ENCODE measurements at regions not wholly inside any gene's neighbourhood (a gene's known extent, or its start where the extent isn't known, plus 50 kb on each side); places are given as distances from the start of the nearest gene placed in this dataset.
A peak's percentile ranks its signal among the peaks of the same experiment; 100 is the strongest.

DNA sequence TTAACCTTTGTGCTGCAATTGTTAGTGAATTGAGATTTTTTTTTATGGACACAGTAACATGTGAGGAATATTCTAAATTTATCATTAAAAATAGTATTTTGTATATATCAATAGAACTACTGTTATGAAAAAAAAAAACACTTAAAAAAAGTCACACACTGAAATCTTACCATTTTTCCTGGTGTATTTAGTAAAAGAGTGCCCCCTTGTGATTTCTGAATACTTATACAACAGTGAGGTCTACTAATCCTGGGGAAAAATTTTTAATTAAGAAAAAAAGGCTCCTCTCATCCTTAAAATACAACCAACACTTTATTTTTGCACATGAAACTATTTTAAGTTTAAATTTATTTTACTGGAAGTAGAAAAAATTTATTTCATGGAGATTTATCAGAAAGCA lies 56.4 kb upstream of the SPOCK3 start:
- no peaks in the 10 kb centered on the region for H3K4me1 ChIP-seq (ENCODE audit: insufficient read depth, low read length)
- no peaks in the 10 kb centered on the region for H3K36me3 ChIP-seq (ENCODE audit: insufficient read depth, low read length)
- no peaks in the 10 kb centered on the region for H3K9me3 ChIP-seq (ENCODE audit: low read length)
- H3K27me3 ChIP-seq (ENCODE audit: insufficient read depth, low read length): no peaks in the 10 kb centered on the region
- H2AFZ ChIP-seq (ENCODE audit: low read depth, low read length): no peak overlapping the region
- no peak overlapping the region for H3K4me3 ChIP-seq (ENCODE audit: low read length)

DNA sequence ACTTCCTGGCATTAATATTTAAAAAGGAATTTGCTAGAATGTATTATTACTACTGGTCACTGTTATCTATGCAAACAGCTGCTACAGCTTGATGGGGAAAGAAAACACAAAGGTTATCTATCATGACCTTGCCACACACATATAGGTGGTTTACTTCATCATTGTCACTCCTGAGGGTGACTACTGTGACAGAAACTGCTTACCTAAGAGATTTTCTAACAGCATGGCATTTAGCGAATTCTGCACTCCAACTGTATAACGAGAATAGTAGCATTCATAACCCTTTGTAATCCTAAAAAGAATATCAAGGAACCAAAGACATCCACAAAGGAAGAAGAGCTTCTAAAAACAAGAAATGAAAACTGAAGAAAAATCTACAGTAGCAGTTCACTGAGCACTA lies 74.6 kb upstream of the SPOCK3 start:
- H3K27me3 ChIP-seq (ENCODE audit: insufficient read depth, low read length): no peaks in the 10 kb centered on the region
- no peak overlapping the region for H3K4me3 ChIP-seq (ENCODE audit: low read length)
- H3K4me1 ChIP-seq (ENCODE audit: insufficient read depth, low read length): no peaks in the 10 kb centered on the region
- no peak overlapping the region for H2AFZ ChIP-seq (ENCODE audit: low read depth, low read length)
- H3K9me3 ChIP-seq (ENCODE audit: low read length): no peaks in the 10 kb centered on the region
- H3K36me3 ChIP-seq (ENCODE audit: insufficient read depth, low read length): no peaks in the 10 kb centered on the region

DNA sequence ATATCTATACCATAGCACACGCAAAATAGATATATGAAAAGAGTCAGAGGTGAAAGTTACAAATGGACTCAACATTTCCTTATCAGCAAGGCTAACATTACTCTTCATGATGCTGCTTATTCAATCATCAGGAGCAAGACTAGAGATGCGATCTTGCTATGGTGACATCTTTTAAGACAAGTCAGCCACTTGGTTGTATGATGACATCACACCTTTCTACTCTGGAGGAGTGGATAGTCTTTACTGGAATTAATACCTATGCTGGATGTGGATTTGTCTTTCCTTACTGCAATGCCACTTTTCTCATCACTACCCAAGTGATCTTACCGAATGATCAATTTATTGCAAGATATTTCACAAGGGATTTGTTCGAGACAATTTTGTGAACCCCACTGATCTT lies 87.0 kb upstream of the SPOCK3 start:
- Histone ChIP-seq H3K27me3 (ENCODE audit: insufficient read depth, low read length) (no peaks in the 10 kb centered on the region), H3K4me1 (ENCODE audit: insufficient read depth, low read length) (no peaks in the 10 kb centered on the region), H3K4me3 (ENCODE audit: low read length) (no peak overlapping the region), H2AFZ (ENCODE audit: low read depth, low read length) (no peak overlapping the region), H3K9me3 (ENCODE audit: low read length) (no peaks in the 10 kb centered on the region), H3K36me3 (ENCODE audit: insufficient read depth, low read length) (no peaks in the 10 kb centered on the region)

DNA sequence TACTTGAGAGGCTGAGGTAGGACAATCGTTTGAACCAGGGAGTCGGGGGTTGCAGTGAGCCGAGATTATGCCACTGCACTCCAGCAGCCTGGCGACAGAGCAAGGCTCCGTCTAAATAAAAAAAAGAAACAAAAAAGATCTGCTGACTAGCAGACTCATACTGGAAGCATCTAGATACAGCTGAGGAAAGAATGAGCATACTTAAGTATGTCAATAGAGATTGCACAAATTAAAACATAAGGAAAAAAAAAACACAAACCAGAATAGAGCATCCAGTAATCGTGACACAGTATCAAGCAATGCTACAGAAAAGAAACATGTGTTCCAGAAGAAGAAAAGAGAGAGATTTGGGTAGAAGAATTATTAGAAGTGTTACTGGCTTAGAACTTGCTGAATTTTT lies 105.5 kb upstream of the SPOCK3 start:
- no peak overlapping the region for H2AFZ ChIP-seq (ENCODE audit: low read depth, low read length)
- H3K4me3 ChIP-seq (ENCODE audit: low read length): no peak overlapping the region
- H3K9me3 ChIP-seq (ENCODE audit: low read length): no peaks in the 10 kb centered on the region
- H3K36me3 ChIP-seq (ENCODE audit: insufficient read depth, low read length): no peaks in the 10 kb centered on the region
- no peaks in the 10 kb centered on the region for H3K27me3 ChIP-seq (ENCODE audit: insufficient read depth, low read length)
- no peaks in the 10 kb centered on the region for H3K4me1 ChIP-seq (ENCODE audit: insufficient read depth, low read length)

DNA sequence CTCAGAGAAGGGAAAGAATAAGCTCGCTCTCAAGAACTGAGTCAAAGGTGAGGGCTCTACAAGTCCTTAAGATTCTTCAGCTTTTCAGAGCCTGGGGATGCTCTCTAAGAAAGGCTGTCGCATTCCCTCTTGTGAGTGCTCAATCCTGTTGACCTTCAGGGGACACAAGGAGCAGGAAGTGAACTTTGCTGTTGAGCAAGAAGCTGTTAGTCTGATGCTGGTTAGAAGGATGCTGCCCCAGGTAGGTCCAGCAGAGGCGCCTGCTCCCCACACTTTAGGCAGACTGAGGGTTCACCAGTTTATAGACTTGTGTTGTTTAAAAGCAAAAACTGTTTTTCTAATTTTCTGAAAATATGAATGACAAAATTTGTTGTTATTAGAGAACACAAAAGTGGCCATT lies 125.4 kb upstream of the SPOCK3 start:
- H3K9me3 ChIP-seq (ENCODE audit: low read length): no peaks in the 10 kb centered on the region
- no peaks in the 10 kb centered on the region for H3K36me3 ChIP-seq (ENCODE audit: insufficient read depth, low read length)
- H2AFZ ChIP-seq (ENCODE audit: low read depth, low read length): no peak overlapping the region
- no peaks in the 10 kb centered on the region for H3K27me3 ChIP-seq (ENCODE audit: insufficient read depth, low read length)
- no peaks in the 10 kb centered on the region for H3K4me1 ChIP-seq (ENCODE audit: insufficient read depth, low read length)
- H3K4me3 ChIP-seq (ENCODE audit: low read length): no peak overlapping the region

DNA sequence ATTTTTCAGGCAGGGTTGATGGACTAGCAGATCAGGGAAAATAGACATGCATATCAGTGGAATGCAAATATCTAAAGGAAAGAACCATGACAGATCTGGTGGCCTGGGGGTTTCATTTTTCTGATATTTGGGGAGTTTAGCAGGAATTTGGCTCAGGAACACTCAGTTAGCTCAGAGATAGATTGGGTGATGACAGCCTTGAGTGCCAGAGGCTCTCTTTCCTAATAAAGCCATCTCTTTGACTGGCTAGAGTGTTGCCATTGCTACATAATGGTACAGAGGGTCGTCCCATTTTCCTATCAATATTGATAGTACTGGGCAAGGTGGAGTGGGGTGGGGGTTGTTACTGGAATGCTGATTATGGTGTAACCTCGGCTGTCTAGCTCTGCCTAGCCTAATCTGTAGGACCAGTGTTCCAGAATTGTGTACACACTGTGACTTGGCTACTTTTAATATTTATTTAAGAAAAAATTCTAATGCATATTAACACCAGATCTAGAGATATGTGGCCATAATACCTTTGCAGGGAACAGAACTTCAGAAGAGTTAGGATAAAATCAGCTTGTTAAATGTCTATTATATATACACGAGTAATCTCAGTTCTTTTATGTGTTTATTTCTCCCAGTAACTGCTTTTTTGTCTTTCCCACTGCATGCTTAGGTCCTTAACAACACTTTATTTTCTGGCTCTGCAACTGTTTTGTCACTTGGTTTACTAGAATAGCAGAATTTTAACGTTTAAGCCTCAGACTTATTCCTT lies 145.0 kb upstream of the SPOCK3 start:
- H2AFZ ChIP-seq (ENCODE audit: low read depth, low read length): no peak overlapping the region
- no peak overlapping the region for H3K4me3 ChIP-seq (ENCODE audit: low read length)
- no peaks in the 10 kb centered on the region for H3K4me1 ChIP-seq (ENCODE audit: insufficient read depth, low read length)
- H3K36me3 ChIP-seq (ENCODE audit: insufficient read depth, low read length): no peaks in the 10 kb centered on the region
- no peaks in the 10 kb centered on the region for H3K27me3 ChIP-seq (ENCODE audit: insufficient read depth, low read length)
- H3K9me3 ChIP-seq (ENCODE audit: low read length): no peaks in the 10 kb centered on the region

DNA sequence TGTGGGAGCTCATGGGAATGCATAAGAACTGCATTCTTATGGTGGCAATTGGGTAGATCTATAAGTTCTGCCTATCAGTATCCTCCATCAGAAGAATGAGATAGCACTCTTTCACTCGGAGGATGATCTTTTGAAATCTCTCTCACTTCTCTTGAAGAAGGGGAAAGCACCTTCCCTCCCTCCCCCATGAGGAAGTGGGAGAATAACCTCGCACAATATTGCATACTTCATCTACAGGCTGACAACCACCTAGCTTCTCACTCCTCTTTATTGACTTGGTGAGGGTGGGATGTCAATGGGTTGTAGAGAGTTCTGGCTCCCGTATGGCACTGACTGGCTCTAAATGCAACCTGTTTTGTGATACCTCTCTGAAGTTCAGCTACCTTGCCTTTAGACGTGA lies 146.7 kb upstream of the SPOCK3 start:
- Histone ChIP-seq H3K27me3 (ENCODE audit: insufficient read depth, low read length) (no peaks in the 10 kb centered on the region), H3K4me3 (ENCODE audit: low read length) (no peak overlapping the region), H3K9me3 (ENCODE audit: low read length) (no peaks in the 10 kb centered on the region), H2AFZ (ENCODE audit: low read depth, low read length) (no peak overlapping the region), H3K4me1 (ENCODE audit: insufficient read depth, low read length) (no peaks in the 10 kb centered on the region), H3K36me3 (ENCODE audit: insufficient read depth, low read length) (no peaks in the 10 kb centered on the region)

DNA sequence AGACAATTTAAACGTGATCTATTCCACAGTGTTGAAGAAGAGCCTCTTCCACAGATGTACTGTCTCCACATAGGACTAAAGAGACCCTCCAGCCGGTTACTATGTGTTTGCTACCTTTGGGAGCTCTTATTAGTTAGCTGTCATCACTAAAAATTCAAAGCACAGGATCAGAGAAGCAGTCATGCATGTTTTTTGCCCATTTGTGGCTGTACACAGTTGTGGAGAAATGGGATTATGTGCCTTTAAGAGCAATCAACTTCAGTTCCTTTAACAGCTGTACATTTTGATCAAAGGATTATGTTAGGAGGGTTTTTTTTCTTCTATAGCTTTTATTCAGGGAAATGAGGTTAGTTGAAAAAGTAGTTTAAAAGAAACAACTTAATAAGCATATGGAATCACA lies 149.0 kb upstream of the SPOCK3 start:
- Histone ChIP-seq H3K4me3 (ENCODE audit: low read length) (no peak overlapping the region), H3K9me3 (ENCODE audit: low read length) (no peaks in the 10 kb centered on the region), H3K27me3 (ENCODE audit: insufficient read depth, low read length) (no peaks in the 10 kb centered on the region), H3K4me1 (ENCODE audit: insufficient read depth, low read length) (no peaks in the 10 kb centered on the region), H3K36me3 (ENCODE audit: insufficient read depth, low read length) (no peaks in the 10 kb centered on the region), H2AFZ (ENCODE audit: low read depth, low read length) (no peak overlapping the region)

DNA sequence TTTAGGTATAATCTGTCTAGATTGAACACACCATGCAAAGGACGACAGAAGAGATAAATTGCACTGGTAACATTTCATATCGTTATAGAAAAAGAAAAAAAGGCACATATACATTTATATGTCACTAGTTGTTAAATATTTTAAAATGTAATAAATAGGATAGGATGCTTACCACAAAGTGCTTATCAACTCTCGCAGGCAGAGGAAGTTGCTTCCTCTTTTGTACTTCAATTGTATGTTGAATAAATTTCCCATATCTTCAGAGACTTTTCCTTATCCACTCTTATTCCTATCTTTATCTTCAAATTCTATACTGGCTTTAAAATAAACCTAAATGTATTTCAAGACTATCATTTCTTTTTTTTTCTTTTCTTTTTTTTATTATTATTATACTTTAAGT lies 163.3 kb upstream of the SPOCK3 start:
- H3K9me3 ChIP-seq (ENCODE audit: low read length): no peaks in the 10 kb centered on the region

DNA sequence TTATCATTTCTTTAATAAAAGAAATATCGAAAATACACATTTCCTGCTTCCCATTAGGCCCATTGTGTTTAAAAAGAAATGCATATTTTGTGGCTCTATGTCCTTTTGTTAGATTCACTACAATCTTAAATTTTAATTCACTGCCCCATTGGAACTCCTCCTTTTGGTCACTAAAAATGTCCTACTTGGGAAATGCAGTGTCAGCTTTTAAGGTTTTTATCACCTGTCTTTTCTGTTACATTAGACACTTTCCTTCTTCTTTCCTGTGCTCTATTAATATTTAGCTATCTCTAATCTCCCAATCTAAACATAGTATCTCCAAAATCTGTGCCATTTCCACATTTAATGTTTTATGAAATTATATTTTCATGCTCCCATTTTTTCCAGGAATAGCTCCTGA lies 164.9 kb upstream of the SPOCK3 start:
- H2AFZ ChIP-seq (ENCODE audit: low read depth, low read length): no peak overlapping the region
- no peak overlapping the region for H3K4me3 ChIP-seq (ENCODE audit: low read length)
- H3K9me3 ChIP-seq (ENCODE audit: low read length): no peaks in the 10 kb centered on the region
- no peaks in the 10 kb centered on the region for H3K27me3 ChIP-seq (ENCODE audit: insufficient read depth, low read length)
- H3K36me3 ChIP-seq (ENCODE audit: insufficient read depth, low read length): no peaks in the 10 kb centered on the region
- peaks cover 5% of the 10 kb centered on the region for H3K4me1 ChIP-seq (ENCODE audit: insufficient read depth, low read length)

More for the DNA sequence above, 163.3 kb upstream of the SPOCK3 start:
- H2AFZ ChIP-seq (ENCODE audit: low read depth, low read length): no peak overlapping the region
- H3K27me3 ChIP-seq (ENCODE audit: insufficient read depth, low read length): no peaks in the 10 kb centered on the region
- H3K36me3 ChIP-seq (ENCODE audit: insufficient read depth, low read length): no peaks in the 10 kb centered on the region
- no peak overlapping the region for H3K4me3 ChIP-seq (ENCODE audit: low read length)
- peaks cover 5% of the 10 kb centered on the region for H3K4me1 ChIP-seq (ENCODE audit: insufficient read depth, low read length)

DNA sequence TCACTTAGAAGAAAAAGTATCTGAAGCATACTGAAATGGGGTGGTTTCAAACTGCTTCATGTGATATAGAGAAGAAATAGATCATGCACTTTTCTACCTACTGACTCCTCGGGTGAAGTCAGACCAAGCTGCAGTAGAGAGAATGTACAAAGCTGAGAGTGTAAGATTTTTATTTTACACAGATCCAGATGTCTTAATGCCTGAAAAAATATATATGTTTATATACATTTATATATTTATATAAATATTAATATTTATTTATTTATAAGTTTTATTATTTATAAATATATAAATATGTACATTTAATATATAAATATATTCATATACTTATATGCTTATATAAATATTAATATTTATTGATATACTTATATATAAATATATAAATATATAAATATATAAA lies 171.9 kb upstream of the SPOCK3 start:
- Histone ChIP-seq H3K27me3 (ENCODE audit: insufficient read depth, low read length) (no peaks in the 10 kb centered on the region), H2AFZ (ENCODE audit: low read depth, low read length) (no peak overlapping the region), H3K9me3 (ENCODE audit: low read length) (no peaks in the 10 kb centered on the region), H3K36me3 (ENCODE audit: insufficient read depth, low read length) (no peaks in the 10 kb centered on the region), H3K4me3 (ENCODE audit: low read length) (no peak overlapping the region), H3K4me1 (ENCODE audit: insufficient read depth, low read length) (peaks cover 5% of the 10 kb centered on the region)

DNA sequence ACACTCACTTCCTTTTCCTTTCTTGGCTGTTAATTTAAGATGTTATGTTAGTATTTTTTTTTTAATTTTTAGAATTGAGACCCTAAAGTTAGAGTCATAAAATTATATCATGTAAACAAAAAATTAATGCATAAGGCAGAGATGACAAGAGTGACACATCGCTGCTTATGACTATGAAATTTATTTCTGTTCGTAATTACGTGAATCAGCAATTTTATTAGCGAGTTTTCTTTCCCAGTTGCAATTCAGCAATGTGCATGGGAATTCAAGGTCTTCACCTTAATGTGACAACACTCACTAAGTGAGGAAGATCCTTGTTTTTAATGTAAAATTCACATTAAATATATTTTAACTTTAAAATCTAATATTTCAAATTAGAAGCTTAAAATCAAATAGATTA lies 181.2 kb upstream of the SPOCK3 start:
- H3K9me3 ChIP-seq (ENCODE audit: low read length): no peaks in the 10 kb centered on the region
- no peaks in the 10 kb centered on the region for H3K4me1 ChIP-seq (ENCODE audit: insufficient read depth, low read length)
- no peaks in the 10 kb centered on the region for H3K27me3 ChIP-seq (ENCODE audit: insufficient read depth, low read length)
- no peak overlapping the region for H2AFZ ChIP-seq (ENCODE audit: low read depth, low read length)
- no peak overlapping the region for H3K4me3 ChIP-seq (ENCODE audit: low read length)
- no peaks in the 10 kb centered on the region for H3K36me3 ChIP-seq (ENCODE audit: insufficient read depth, low read length)

DNA sequence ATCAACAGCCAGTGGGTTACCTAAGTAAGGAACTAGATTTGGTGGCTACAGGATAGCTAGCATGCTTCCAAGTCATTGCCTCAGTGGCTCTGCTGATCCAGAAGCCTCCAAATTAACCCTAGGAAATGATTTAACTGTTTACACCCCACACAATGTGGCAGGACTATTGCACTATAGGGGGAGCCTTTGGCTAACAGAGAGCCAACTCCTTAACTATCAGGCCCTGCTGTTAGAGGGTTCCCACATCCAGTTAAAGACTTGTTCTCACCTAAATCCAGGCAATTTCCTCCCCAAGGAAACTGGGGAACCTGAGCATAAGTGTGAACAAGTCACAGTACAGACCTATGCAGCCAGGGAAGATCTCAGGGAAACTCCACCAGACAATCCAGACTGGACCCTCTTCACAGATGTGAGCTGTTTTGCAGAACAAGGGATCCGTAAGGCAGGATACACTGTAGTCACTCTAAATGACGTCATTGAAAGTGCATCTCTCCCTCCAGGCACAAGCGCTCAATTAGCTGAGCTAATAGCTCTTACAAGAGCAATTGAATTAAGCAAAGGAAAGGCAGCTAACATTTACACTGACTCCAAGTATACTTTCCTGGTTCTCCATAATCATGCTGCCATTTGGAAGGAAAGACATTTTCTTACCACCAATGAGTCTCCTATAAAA lies 185.3 kb upstream of the SPOCK3 start:
- Histone ChIP-seq H3K4me3 (ENCODE audit: low read length) (no peak overlapping the region), H3K9me3 (ENCODE audit: low read length) (no peaks in the 10 kb centered on the region), H3K27me3 (ENCODE audit: insufficient read depth, low read length) (no peaks in the 10 kb centered on the region), H2AFZ (ENCODE audit: low read depth, low read length) (no peak overlapping the region), H3K4me1 (ENCODE audit: insufficient read depth, low read length) (peaks cover 11% of the 10 kb centered on the region), H3K36me3 (ENCODE audit: insufficient read depth, low read length) (no peaks in the 10 kb centered on the region)

DNA sequence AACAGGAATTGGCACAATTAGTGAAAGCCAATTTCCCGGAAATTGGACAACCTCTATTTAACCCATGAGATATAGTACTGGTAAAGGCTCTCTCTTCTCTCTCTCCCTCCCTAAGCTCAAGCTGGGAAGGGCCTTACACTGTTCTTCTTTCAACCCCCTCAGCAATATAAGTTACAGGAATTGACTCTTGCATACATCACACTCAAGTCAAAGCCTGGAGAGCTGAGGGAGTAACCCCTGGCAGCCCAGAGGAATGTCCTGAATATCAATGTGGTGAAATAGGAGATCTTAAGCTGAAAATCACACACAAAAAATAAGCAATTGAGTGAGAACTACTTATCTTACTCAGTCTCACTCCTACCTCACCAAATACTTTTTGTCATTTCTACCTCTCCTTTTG lies 186.9 kb upstream of the SPOCK3 start:
- Histone ChIP-seq H3K27me3 (ENCODE audit: insufficient read depth, low read length) (no peaks in the 10 kb centered on the region), H3K9me3 (ENCODE audit: low read length) (no peaks in the 10 kb centered on the region), H2AFZ (ENCODE audit: low read depth, low read length) (peak overlapping the region; percentile 19), H3K4me1 (ENCODE audit: insufficient read depth, low read length) (peaks cover 11% of the 10 kb centered on the region), H3K36me3 (ENCODE audit: insufficient read depth, low read length) (no peaks in the 10 kb centered on the region), H3K4me3 (ENCODE audit: low read length) (no peak overlapping the region)

Data from neuron (in vitro differentiated cells).